ENCODE measurements at regions not wholly inside any gene's neighbourhood (a gene's known extent, or its start where the extent isn't known, plus 50 kb on each side); places are given as distances from the start of the nearest gene placed in this dataset.

DNA sequence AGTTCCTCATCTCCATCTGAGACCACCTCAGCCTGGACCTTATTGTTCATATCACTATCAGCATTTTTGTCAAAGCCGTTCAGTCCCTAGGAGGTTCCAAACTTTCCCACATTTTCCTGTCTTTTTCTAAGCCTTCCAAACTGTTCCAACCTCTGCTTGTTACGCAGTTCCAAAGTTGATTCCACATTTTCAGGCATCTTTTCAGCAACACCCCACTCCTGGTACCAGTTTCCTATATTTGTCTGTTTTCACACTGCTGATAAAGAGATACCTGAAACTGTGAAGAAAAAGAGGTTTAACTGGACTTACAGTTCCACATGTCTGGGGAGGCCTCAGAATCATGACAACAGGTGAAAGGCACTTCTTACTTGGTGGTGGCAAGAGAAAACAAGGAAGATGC is 622.1 kb downstream of the MAT2B start:
- H3K4me1 ChIP-seq: no peaks in the 10 kb centered on the region
- TF ChIP-seq, protein P1, sequence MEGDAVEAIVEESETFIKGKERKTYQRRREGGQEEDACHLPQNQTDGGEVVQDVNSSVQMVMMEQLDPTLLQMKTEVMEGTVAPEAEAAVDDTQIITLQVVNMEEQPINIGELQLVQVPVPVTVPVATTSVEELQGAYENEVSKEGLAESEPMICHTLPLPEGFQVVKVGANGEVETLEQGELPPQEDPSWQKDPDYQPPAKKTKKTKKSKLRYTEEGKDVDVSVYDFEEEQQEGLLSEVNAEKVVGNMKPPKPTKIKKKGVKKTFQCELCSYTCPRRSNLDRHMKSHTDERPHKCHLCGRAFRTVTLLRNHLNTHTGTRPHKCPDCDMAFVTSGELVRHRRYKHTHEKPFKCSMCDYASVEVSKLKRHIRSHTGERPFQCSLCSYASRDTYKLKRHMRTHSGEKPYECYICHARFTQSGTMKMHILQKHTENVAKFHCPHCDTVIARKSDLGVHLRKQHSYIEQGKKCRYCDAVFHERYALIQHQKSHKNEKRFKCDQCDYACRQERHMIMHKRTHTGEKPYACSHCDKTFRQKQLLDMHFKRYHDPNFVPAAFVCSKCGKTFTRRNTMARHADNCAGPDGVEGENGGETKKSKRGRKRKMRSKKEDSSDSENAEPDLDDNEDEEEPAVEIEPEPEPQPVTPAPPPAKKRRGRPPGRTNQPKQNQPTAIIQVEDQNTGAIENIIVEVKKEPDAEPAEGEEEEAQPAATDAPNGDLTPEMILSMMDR (IDR thresholded peaks at IDR 0.05): no peak
- TF ChIP-seq EP300 (IDR thresholded peaks at IDR 0.05; ENCODE audit: low read depth): no peak
- no peak for TF ChIP-seq POLR2AphosphoS5 (IDR thresholded peaks at IDR 0.05)
- no peak for TF ChIP-seq POLR2A (IDR thresholded peaks at IDR 0.05)
- intact Hi-C loops (cut with DNase I; ENCODE audit: low total_unique reads) (no loop called here), in situ Hi-C loops (cut with MboI; ENCODE audit: low pct_ligation_motif_present in 1 of 4, low pct_unique_long_range_greater_than_20kb in 1 of 4, low sequenced_read_pairs in 3 of 4) (no loop called here)
- no peak overlapping the region for H3K4me3 ChIP-seq
- DNase-seq: no peak
- H3K36me3 ChIP-seq: no peaks in the 10 kb centered on the region
- 75 to 80% methylated on average over 2 of the region's 2 CpGs for WGBS, 2 donors (ENCODE audit: low coverage in 1 of 2)
- H3K27me3 ChIP-seq: no peaks in the 10 kb centered on the region
- no peak overlapping the region for H3K27ac ChIP-seq
- peaks cover 0 to 6% of the 10 kb centered on the region in 2 donors for H3K9me3 ChIP-seq

- 94% methylated on average over 2 of the region's 2 CpGs; no CpG with 5 or more reads in 1 of the 2 donors for WGBS, 2 donors (ENCODE audit: low coverage in 1 of 2)
- Histone ChIP-seq H3K9me3 (peaks cover 0 to 6% of the 10 kb centered on the region in 2 donors), H3K27ac (no peak overlapping the region), H3K4me1 (no peaks in the 10 kb centered on the region), H3K4me3 (no peak overlapping the region), H3K27me3 (no peaks in the 10 kb centered on the region), H3K36me3 (no peaks in the 10 kb centered on the region)
- in situ Hi-C loops (cut with MboI; ENCODE audit: low pct_ligation_motif_present in 1 of 4, low pct_unique_long_range_greater_than_20kb in 1 of 4, low sequenced_read_pairs in 3 of 4): no loop called here
- intact Hi-C loops (cut with DNase I; ENCODE audit: low total_unique reads): no loop called here
- TF ChIP-seq POLR2A (IDR thresholded peaks at IDR 0.05) (no peak), POLR2AphosphoS5 (IDR thresholded peaks at IDR 0.05) (no peak), EP300 (IDR thresholded peaks at IDR 0.05; ENCODE audit: low read depth) (no peak)
- TF ChIP-seq, protein P1 (IDR thresholded peaks at IDR 0.05): no peak
- no peak for DNase-seq
Measured at GRCh38 chr5:164132358-164132757, 626.9 kb downstream of the MAT2B start.

GRCh38 chr5:164137095-164137494 is 631.7 kb downstream of the MAT2B start:
- H3K4me1 ChIP-seq: no peaks in the 10 kb centered on the region
- no peaks in the 10 kb centered on the region for H3K36me3 ChIP-seq
- no peak overlapping the region for H3K4me3 ChIP-seq
- H3K27me3 ChIP-seq: no peaks in the 10 kb centered on the region
- DNase-seq: no peak
- H3K9me3 ChIP-seq: no peaks in the 10 kb centered on the region
- no peak overlapping the region for H3K27ac ChIP-seq
- intact Hi-C loops (cut with DNase I; ENCODE audit: low total_unique reads): no loop called here
- WGBS, 2 donors (ENCODE audit: low coverage in 1 of 2): 91% methylated on average over 8 of the region's 8 CpGs; no CpG with 5 or more reads in 1 of the 2 donors
- in situ Hi-C loops (cut with MboI; ENCODE audit: low pct_ligation_motif_present in 1 of 4, low pct_unique_long_range_greater_than_20kb in 1 of 4, low sequenced_read_pairs in 3 of 4): no loop called here
- TF ChIP-seq POLR2A (IDR thresholded peaks at IDR 0.05): no peak
- TF ChIP-seq POLR2AphosphoS5 (IDR thresholded peaks at IDR 0.05): no peak
- TF ChIP-seq EP300 (IDR thresholded peaks at IDR 0.05; ENCODE audit: low read depth): no peak
- TF ChIP-seq, protein P1 (IDR thresholded peaks at IDR 0.05): no peak

- TF ChIP-seq, protein P1 (IDR thresholded peaks at IDR 0.05): no peak
- TF ChIP-seq POLR2AphosphoS5 (IDR thresholded peaks at IDR 0.05): no peak
- TF ChIP-seq POLR2A (IDR thresholded peaks at IDR 0.05): no peak
- TF ChIP-seq EP300 (IDR thresholded peaks at IDR 0.05; ENCODE audit: low read depth): no peak
- DNase-seq: no peak
- WGBS, 2 donors (ENCODE audit: low coverage in 1 of 2): 80 to 85% methylated on average over 2 of the region's 2 CpGs
- Histone ChIP-seq H3K4me1 (no peaks in the 10 kb centered on the region), H3K27me3 (no peaks in the 10 kb centered on the region), H3K27ac (no peak overlapping the region), H3K36me3 (no peaks in the 10 kb centered on the region), H3K9me3 (no peaks in the 10 kb centered on the region), H3K4me3 (no peak overlapping the region)
- intact Hi-C loops (cut with DNase I; ENCODE audit: low total_unique reads) (no loop called here), in situ Hi-C loops (cut with MboI; ENCODE audit: low pct_ligation_motif_present in 1 of 4, low pct_unique_long_range_greater_than_20kb in 1 of 4, low sequenced_read_pairs in 3 of 4) (no loop called here)
Measured at GRCh38 chr5:164139423-164139822, 634.0 kb downstream of the MAT2B start.

Measured in transverse colon (tissue), 4 donors.